Renal pelvis (tissue), 1 donor: ENCODE measurements at regions not wholly inside any gene's neighbourhood (a gene's known extent, or its start where the extent isn't known, plus 50 kb on each side); places are given as distances from the start of the nearest gene placed in this dataset.

Source experiments
- DNase-seq: peaks from one replicate; pipeline ENCODE4 v3.0.0-alpha.2; 2013

DNA sequence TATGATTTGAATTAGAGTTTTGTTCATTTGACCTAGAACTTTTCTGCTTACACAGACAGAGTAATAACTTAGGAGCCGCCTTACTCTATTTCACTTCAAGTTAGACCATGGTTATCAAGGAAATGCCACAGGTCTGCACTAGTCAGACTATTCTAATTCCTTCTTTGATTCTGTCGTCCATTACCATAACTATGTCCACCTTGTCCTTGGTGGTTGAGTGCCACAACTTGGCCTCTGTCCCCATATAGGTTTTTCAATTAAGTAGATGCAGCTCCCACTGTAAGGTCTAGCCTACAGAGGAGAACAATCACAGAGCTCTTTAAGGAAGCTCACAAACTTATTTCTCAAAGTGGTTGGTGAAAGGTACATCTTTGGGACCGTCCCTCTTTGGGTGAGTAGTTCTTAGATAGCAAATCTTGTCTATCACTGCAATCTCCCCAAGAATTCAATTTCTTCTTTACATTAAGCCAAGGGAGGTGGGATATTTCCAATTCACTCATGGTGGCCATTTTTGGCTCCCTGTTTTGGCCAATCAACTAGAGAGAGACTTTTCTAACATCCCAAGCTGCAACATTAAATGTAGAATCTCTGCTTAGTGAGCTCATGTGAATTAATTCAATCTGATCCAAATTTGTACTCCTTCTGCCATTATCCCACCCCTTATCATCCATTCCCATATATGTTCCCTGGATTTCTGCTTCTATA lies 434.6 kb downstream of the ADAMTS20 start:
- no peak for DNase-seq

DNA sequence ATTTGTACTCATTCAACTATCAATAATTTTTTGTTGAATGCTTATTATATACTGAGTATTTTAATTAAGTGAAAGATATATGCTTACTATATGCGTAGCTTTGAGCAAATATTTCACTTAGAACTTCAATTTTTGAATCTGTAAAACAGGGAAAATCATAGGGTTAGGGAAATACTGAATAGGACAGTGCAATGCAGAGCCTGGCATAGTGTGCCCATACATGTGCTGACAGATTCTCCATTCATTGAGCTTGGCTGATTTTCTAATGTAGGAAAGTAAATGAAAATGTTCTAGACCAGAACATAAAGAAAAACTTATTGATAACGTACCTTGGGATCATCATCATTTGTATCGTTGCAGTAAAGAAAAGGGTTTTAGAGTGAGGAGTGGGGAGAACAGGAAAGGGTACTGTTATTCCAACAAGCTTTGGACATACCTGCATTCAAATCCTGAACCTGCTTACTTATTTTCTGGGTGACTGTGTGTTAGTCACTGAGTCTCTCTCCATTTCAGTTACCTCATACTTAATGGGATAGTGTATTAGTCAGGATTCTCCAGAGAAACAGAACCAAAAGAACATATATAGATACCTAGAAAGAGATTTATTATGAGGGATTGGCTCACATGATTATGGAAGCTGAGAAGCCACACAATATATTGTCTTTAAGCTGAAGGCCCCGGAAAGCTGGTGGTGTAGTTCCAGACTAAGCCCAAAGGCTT lies 436.4 kb downstream of the ADAMTS20 start:
- DNase-seq = no peak

DNA sequence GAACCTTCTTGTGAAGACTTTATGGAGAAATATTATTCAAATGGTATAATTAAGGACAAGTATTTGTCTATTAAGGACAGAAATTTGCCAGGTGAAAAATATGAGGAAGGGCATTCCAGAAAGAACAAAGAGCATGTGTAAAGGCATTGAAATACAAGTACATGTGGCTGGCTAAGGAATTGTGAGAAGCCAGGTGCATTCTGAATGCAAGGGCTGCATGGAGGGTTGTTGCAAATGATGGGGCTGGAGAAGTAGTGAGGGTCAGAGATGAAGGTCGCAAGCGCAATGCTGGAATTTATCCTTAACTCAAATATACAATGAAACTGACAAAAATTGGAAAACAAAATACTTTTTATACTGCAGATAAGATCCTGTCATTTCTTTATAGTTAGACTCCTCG lies 437.7 kb downstream of the ADAMTS20 start:
- DNase-seq = no peak

DNA sequence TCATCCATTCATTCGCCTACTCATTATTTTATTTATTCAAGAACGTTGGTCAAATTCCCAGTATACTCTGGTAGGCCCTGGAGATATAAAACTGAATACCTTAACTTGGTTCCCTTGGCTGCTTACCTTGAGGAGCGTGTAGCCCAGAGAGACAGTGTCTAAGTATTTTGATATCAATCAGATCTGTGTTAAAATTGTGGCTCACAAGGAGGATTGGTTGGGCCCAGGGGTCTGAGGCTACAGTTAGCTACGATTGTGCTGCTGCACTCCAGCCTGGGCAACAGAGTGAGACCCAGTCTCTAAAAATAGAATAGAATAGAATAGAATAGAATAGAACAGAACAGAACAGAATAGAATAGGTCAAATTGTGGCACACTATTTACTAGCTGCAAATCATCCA lies 438.4 kb downstream of the ADAMTS20 start:
- DNase-seq = no peak

DNA sequence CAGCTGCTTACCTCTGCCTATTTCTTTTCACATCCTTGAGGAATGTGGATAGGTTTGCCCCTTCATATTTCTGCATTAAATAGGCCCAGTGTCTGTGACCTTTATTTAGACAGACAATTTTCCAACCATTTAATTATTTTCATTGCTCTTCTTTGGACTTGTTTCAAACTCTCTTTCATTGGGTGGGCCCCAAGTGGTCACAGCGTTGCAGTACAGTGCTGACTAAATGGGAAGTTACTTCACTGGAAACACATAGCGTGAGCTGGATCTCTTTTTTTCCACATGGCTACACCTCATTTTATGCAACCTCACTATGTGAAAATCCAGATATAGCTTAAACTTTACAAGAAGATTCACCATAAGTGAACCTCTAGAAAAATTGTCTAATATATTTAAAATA lies 438.9 kb downstream of the ADAMTS20 start:
- DNase-seq = no peak

DNA sequence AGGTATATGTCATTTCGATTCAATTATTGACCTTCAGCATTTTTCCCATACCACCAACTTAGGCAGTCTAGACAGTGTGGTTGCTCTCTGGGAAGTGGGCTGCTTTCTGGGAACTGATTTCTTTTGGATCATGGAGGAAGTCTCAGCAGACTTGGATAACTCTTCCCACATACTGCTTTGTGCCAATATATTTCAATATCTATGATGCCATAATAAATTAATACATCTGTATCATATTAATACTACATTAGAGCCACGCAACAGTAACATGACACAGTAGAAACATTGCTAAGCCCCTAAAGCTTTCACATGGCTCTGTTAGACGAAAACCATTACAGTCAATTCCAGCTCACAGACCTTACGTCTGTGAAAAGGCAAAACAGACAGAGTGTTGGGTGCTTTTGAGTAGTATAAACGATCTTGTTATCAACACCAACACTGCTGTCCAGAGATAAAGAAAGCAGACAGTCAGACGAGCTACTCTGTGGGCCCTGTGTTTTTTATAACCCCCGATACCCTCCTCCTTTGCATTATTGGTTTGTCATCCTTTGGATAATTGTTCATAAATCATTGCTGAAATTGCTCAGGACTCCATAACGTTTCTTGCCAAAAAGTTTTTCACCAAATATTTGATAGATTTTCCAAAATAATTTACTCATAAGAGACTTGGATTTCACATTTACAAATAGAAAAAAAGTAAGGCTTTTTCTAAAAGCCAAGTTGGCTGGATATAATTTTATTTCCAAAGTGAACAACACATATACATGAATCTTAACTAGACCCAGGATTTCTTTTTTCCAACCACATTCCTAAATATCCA lies 439.7 kb downstream of the ADAMTS20 start:
- DNase-seq = no peak

DNA sequence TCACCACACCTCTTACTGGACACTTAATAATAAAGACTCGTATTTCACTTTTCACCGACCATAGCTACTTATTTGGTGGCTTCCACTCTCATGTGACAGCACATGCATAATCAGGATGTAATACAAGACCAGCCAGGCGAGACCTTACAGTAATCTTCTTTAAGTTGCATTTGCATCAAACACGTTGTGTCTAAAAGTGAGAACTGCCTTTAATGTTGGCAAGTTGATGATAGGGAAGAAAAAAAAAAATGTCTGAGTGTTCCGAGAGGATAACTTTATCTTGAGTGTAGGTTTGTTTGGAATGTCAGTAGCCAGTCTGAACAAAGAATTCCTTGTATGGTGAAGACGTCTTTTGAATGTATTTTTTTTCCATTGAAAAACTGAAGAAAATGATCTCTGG lies 440.4 kb downstream of the ADAMTS20 start:
- no peak for DNase-seq

DNA sequence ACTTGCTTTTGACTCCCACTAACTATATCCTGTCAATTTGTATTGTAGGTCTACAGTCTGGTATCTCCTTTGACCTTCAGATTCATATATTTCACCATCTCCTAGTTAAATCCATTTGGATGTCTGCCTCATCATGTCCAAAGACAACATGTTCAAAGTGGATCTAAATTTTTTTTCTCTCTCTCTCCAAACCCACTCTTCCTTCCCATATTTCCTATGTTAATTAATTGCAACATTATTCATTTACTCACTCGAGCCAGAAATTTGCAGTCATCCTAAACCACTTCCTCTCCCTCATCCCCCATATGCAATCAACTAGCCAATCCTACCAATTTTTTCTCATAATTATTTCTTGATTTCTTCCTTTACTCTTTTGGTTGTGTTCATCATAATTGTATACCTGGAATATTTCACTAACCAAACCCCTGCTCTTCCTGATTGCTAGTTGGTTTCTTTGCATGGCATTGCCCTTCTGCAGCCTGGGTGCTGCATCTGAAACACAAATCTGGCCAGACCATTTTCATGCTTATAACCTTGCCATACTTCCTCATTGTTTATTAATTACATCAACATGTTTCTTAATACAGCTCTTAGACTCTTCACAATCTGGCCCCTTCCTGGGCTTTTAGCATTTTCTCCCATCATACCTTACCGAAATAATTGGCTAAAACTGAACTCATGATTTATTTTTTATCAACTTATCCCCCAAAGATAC lies 442.2 kb downstream of the ADAMTS20 start:
- no peak for DNase-seq

DNA sequence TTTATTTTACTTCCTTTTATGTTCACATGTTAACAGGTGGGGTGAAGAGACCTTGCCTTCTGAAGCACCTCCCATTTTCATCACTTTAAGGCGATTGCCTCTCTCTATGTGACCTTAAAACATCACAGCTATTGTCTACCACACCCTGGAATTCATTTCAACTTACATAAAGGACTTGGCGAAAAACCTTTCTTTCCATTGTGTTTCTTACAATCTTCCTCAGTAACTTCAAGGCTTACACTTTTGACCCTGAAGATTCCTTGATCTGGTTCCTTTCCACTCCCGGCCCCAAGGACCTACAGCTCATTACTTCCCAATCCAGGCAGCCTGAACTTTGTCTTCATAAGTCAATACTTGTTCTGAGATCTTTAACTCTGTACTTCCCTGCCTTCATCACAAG lies 443.3 kb downstream of the ADAMTS20 start:
- no peak for DNase-seq

DNA sequence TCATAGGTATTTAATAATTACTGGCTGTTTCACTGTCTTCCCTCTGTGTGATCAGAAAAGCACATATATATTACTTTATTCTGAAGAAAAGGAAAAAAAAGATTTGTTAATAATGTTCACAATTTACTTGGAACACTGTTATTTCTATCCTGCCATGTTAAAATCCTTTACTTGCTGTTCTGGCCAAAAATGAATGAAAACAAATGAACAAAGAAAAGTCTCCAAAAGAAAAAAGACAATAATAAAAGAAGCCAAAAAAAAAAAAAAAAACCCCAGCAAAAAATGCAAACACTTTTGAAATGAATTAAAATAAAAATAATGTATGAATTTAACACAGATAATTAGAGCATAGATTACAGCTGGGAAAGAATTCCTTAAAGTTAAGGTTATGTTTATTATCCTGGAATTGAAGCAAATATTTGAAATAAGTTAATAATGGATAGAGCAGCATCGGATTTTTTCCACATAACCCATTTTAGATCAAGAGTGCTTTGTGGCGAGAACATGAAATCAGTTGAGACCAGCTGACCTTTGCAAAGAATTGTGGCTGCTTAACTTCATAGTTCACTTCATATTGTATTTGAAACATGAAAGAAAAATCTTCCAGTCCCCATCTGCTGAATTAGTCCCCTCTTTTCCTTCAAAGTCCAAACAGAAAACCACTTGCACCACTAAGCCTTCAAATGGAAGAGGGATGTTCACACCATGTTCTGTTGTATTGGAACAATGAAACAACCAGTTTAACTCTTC lies 444.8 kb downstream of the ADAMTS20 start:
- no peak for DNase-seq

DNA sequence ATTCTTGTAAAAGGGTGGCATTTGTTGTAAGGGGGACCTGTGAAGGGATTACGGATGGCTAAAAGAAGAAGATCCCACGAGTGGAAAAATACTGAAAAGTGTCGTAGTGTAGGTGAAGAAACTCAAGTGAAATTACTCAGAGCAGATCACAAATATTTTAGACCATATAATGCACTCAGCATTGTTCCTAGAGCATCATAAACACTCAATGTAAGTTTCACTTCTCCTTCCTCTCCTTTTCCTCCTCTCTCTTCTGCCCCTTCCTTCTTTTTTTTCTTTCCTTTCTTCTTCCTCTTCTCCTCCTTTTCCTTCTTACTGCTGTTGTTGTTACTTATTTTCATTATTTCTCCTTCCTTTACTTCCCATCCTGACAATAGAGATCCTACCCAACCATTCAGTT lies 445.6 kb downstream of the ADAMTS20 start:
- no peak for DNase-seq

DNA sequence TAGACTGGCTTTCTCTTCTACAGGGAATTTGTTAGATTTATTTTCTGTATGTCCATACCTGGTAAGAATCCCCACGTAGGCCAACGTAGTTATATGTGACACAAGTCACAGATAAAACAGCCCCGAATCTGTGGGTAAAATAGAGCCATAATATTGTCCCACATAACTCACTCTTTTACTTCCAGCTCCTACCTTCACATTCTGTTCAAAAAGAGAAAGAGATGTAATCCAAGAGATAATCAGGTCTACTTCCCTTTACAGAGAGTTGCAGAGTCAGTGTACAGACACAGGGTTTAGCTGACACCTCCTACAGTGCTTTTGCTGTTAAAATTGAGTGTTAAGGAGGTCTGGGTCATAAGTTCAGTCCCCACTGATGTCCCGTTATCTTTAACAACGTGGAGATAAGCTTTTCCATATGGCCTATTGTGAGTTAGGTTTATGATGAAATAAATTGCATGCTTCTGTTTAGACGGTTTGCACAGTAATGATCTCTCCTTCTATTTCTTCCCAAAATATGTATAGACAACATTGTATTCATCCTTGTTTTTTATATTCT lies 446.5 kb downstream of the ADAMTS20 start:
- no peak for DNase-seq

DNA sequence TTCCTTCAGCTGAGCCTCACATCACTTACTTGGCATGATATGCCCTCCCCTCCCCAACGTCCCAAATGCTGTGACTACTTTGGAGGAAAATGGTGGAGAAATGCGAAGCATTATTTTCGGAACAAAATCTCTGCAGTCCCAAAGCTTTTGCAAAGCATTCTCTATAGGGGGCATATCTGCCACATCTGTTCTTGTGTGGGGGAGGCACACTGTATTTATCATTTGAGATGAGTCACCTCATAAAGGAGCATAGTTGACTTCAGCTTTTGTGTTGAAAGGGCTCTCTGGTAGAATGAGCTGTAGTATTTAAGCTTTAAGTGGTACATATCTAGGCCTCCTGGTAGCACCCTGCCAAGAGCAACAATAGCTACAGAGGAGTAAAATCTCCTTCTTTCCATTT lies 447.5 kb downstream of the ADAMTS20 start:
- DNase-seq = no peak

DNA sequence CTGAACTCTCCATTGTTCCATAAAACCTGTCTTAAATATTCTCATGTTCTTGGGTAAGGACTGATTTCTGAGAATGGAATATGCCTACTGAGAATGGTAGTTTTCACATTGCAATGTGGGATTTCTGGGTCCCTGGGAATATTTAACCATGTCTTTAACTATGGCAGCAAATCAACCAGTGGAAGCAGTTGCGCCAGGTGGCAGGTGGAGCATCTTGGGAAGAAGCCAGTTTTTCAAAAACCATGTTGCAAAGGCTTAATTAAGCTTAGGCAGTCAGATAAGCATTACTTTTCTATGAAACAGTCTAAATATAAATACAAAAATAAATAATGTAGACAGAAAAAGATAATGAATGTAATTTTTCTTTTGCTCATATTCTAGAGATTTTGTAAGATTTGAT lies 448.1 kb downstream of the ADAMTS20 start:
- no peak for DNase-seq

DNA sequence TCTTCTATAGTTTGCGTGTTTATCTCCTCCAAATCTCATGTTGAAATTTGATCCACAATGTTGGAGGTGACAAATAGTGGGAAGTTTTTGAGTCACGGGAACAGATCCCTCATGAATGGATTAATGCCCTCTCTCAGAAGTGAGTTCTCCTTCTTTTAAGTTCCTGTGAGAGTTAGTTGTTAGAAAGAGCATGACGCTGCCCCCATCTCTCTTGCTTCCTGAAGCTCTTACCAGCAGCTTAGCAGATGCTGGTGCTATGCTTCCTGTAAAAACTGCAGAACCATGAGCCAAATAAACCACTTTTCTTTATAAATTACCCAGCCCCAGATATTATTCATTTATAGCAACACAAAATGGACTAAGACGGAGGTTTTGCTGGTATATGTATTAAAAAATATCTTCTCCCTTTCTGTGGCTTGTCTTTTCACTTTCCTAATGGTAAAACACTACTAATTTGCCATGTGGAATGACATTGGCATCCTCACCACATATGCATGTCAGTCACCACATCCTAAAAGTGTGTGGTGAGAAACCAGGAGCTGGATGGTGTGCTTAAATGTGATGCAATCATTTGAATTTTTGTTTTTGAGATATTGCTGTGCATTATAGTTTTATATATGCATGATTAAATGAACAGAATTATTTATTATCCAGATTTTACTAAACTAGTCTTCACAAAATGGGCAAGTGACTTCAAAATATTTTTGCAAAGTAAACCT lies 449.3 kb downstream of the ADAMTS20 start:
- DNase-seq = no peak

DNA sequence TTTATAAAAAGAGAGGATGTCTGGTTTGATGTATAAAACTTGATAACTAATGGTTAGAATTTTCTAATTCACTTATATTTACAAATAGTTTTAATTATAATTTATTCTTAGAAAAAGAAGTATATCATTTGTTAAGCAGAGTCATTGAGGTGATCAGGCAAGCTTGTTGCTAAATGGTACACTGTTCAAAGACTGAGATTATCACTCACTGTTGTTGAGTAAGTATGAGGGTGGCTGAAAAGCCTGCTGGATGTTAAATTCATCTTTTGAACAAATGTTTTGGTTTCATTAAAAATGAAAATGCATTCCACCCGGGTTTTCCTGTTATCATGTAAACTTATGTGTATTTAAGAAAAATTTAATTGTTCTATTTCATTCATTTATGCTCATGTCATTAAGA lies 451.8 kb downstream of the ADAMTS20 start:
- DNase-seq = no peak

DNA sequence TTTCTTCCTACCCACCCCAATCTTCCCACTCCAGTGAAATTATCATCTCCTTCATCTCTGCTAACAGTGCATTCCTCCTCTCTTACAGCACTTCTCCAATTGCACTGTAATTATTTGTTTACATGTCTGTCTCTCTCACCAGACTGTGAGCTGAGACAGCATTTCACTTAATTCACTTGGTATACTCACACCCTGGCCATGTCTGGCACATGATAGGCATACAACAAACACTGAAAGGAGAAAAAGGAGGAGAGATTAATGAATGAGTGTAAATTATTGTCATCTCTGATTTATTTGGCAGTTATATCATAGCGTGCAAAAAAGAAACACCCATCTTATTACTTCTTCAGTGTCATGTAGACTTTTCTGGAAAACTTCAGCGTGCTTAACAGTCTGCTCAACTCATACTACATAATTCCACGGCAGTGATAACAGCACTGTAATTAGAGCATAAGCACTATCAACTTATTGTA lies 452.3 kb downstream of the ADAMTS20 start:
- DNase-seq = no peak

DNA sequence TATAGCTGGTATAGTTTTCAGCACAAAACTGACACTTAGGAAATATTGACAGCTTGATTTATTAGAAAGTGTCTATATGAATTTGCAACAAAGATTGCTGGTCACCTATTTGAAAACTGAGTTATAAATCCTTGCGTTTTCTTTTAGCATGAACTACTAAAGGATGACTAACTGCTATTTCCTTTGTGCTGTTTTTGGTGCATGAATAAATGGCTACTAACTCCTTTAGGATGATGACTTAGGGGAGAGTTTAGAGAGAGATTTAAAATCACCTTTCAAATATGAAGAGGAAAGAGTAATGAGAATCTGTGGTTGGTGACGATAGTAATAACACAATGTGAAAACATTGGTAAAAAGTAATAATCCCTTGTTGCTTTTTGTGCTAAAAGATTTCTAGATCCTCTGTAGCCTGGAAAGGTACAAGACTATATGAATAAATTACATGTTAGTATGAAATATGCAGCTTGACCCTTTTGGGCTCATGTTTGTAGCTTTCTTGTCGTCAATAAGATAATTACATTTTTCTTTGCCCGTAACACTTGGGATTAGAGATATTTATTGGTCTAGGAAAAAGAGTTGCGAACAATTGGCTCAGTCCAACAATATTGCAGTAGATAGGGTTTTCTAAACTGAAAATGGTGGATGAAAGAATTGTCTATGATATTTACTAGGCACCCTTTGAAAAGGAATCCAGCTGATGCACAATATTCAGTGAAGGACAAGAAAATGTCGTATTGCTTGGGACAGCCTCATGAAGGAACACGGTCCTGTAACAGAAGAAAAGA lies 453.0 kb downstream of the ADAMTS20 start:
- no peak for DNase-seq

DNA sequence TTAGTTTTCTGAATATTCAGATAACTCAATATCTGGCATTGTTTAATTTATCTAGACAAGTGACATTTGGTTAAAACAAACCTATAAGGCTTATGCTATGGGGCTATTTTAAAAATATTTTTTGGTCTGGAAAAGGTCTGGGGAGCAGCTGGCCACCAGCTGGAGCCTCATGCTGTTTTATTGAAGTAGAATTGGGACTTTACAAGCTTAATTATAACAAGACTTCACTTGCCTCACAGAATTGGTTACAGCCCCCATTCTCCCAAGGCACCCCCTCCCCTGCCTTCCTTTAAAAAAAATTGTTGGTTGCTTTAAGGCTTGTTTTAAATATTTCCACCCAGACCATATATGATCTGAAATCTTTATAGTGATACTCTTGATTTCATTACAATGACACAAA lies 453.9 kb downstream of the ADAMTS20 start:
- DNase-seq = peak; percentile 35

DNA sequence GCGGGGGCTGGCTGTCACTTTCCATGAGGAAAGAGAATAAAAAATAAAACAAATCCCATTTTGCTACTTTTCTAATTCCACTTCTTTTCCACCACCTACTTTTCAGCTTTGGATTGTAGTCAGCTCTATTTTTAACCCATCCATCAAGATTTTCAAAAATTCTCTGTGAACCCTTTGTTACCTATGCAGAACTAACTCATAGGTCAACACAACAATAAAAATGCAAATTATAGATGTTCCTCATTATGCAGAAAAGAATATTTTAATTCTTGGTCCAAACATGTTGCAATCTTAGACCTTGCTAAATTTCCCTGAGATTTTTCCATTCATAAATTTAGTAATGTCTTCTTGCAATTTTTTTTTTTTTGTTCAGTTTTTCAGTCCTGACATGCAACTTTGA lies 454.5 kb downstream of the ADAMTS20 start:
- no peak for DNase-seq
